NT2/D1 (cell line): ENCODE measurements at regions not wholly inside any gene's neighbourhood (a gene's known extent, or its start where the extent isn't known, plus 50 kb on each side); places are given as distances from the start of the nearest gene placed in this dataset.

Experiments
- DNase-seq: peaks from one replicate; pipeline ENCODE4 v3.0.0-alpha.2; 2011; ENCODE audit warnings: low read depth, low spot score
- H3K27me3 ChIP-seq: 2 replicates; pipeline ENCODE4 v1.6.0; 2011; ENCODE audit warnings: mild to moderate bottlenecking; ENCODE audit not compliant: insufficient read length, insufficient read depth
- H3K36me3 ChIP-seq: 2 replicates; pipeline ENCODE4 v1.6.1; 2011; ENCODE audit warnings: mild to moderate bottlenecking, low read length, mixed read lengths; ENCODE audit not compliant: insufficient read depth, insufficient read length
- H3K4me1 ChIP-seq: 2 replicates; pipeline ENCODE4 v1.5.1; 2011; ENCODE audit not compliant: insufficient read depth, insufficient read length
- H3K4me3 ChIP-seq: 2 replicates; pipeline ENCODE4 v1.5.1; 2011; ENCODE audit warnings: low read depth; ENCODE audit not compliant: insufficient read length
- H3K9ac ChIP-seq: 2 replicates; pipeline ENCODE4 v1.6.0; 2011; ENCODE audit warnings: low read depth; ENCODE audit not compliant: insufficient read length
- H3K9me3 ChIP-seq: 2 replicates; pipeline ENCODE4 v1.5.1; 2011; ENCODE audit warnings: mild to moderate bottlenecking, low read length; ENCODE audit not compliant: insufficient read depth
- SUZ12 ChIP-seq: IDR thresholded peaks from 2 replicates; pipeline ENCODE4 v1.6.1; 2011; ENCODE audit not compliant: insufficient read length, insufficient read depth; ENCODE audit errors: extremely low read depth
- YY1 ChIP-seq: IDR thresholded peaks from 2 replicates; pipeline ENCODE4 v1.6.1; 2011; ENCODE audit not compliant: insufficient read length, insufficient read depth
- ZNF274 ChIP-seq: IDR thresholded peaks from 2 replicates; pipeline ENCODE4 v1.6.1; 2011; ENCODE audit warnings: mild to moderate bottlenecking, low read depth, low read length

- H3K4me1 ChIP-seq = peaks cover 8% of the 10 kb centered on the region
- DNase-seq = no peak
- no peak overlapping the region for H3K9ac ChIP-seq
- no peaks in the 10 kb centered on the region for H3K9me3 ChIP-seq
- no peak overlapping the region for H3K4me3 ChIP-seq
- TF ChIP-seq YY1 (no peak), SUZ12 (no peak), ZNF274 (no peak)
- H3K27me3 ChIP-seq = no peaks in the 10 kb centered on the region
- H3K36me3 ChIP-seq = no peaks in the 10 kb centered on the region
Observed at GRCh38 chr21:39094847-39095579, 88.2 kb downstream of the PSMG1 start.

DNA sequence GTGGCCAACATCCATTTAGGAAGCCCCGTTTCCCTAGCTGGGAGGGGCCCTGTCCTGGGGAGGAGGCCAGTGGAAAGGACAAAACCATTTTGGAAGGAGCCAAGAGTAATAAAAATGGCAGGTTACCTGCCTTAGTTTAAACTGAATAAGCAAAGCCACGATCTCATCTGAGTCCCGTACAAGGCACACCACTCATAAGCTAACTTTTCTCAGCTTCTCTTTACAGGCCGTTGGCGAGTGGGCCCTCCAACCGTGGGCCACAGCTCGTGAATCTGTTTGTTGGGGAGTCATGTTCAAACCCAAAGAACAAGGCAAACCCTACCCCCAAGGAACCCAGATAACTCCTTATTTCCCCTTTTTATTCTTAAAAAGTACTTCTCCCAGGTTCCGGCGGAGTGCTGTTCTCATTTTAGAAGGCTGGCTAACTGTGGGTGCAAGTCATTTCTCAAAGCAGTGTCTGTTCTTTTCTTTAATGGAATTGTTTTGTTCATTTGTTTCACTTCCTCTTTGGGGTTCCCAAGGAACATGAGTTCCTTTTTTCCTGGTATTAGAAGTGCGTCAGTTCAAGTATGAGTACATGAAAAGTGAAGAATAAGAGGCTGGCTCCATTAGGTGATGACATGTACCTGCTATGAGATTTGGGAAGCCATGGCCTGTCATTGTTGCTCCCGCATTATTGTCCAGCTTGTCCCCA lies 89.0 kb downstream of the PSMG1 start:
- peaks cover 8% of the 10 kb centered on the region for H3K4me1 ChIP-seq
- TF ChIP-seq SUZ12 (no peak), YY1 (no peak), ZNF274 (no peak)
- H3K9me3 ChIP-seq = no peaks in the 10 kb centered on the region
- H3K9ac ChIP-seq = no peak overlapping the region
- no peaks in the 10 kb centered on the region for H3K27me3 ChIP-seq
- no peak for DNase-seq
- H3K36me3 ChIP-seq = no peaks in the 10 kb centered on the region
- H3K4me3 ChIP-seq = no peak overlapping the region

DNA sequence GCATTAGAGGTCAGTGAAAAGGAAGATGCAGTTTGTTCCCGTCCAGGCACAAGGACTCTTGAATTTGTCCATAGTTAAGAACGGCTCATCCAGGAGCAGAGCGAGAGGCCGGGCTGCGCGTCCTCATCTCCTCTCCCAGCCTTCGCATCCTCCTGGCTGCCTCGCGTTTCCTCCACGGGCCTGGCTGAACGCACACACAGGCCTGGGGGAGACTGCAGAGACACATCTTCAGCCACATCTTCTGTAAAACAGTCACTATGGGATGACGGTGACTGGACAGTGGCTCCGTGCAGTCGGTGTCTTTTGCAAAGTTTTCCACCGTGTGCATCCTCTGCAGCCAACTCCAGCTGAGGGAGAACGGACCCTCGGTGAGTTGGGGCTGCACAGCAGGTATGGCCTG lies 89.7 kb downstream of the PSMG1 start:
- H3K36me3 ChIP-seq = no peaks in the 10 kb centered on the region
- no peak overlapping the region for H3K4me3 ChIP-seq
- no peak for TF ChIP-seq ZNF274
- no peak for TF ChIP-seq YY1
- TF ChIP-seq SUZ12 = no peak
- no peak for DNase-seq
- H3K9ac ChIP-seq = no peak overlapping the region
- H3K4me1 ChIP-seq = peaks cover 8% of the 10 kb centered on the region
- H3K9me3 ChIP-seq = no peaks in the 10 kb centered on the region
- no peaks in the 10 kb centered on the region for H3K27me3 ChIP-seq

DNA sequence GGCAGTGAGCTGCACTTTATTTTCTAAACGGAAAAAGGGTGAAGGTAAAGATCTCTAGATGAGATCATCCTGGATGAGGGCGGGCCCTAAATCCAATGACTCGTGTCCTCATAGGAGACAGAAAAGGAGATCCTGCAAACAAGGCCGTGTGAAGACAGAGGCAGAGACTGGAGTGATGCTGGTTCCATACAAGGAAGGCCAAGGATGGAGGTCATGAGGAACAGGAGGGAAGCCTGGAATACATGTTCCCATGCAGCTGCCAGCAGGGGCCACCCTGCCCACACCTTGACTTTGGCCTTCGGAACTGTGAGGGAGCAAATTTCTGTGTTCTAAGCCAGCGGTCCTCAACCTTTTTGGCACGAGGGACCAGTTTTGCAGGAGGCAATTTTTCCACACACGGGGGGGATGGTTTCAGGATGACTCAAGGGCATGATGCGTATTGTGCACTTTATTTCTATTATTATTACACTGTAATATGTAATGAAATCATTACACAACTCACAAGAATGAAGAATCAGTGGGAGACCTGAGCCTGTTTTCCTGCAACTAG lies 94.3 kb downstream of the PSMG1 start:
- no peak for DNase-seq
- Histone ChIP-seq H3K4me3 (no peak overlapping the region), H3K36me3 (no peaks in the 10 kb centered on the region), H3K4me1 (peaks cover 6% of the 10 kb centered on the region), H3K9me3 (no peaks in the 10 kb centered on the region), H3K27me3 (no peaks in the 10 kb centered on the region), H3K9ac (no peak overlapping the region)
- no peak for TF ChIP-seq YY1
- TF ChIP-seq ZNF274 = no peak
- TF ChIP-seq SUZ12 = no peak

- H3K4me1 ChIP-seq = peaks cover 7% of the 10 kb centered on the region
- TF ChIP-seq YY1 (no peak), ZNF274 (no peak), SUZ12 (no peak)
- no peaks in the 10 kb centered on the region for H3K27me3 ChIP-seq
- H3K36me3 ChIP-seq = no peaks in the 10 kb centered on the region
- no peak overlapping the region for H3K9ac ChIP-seq
- no peak for DNase-seq
- no peak overlapping the region for H3K4me3 ChIP-seq
- H3K9me3 ChIP-seq = no peaks in the 10 kb centered on the region
Observed at GRCh38 chr21:39088031-39088370, 95.2 kb downstream of the PSMG1 start.

GRCh38 chr21:39087238-39088030 lies 95.8 kb downstream of the PSMG1 start:
- no peak overlapping the region for H3K4me3 ChIP-seq
- no peaks in the 10 kb centered on the region for H3K9me3 ChIP-seq
- no peaks in the 10 kb centered on the region for H3K27me3 ChIP-seq
- DNase-seq = no peak
- H3K9ac ChIP-seq = no peak overlapping the region
- H3K4me1 ChIP-seq = peaks cover 7% of the 10 kb centered on the region
- H3K36me3 ChIP-seq = no peaks in the 10 kb centered on the region
- TF ChIP-seq SUZ12 = no peak
- TF ChIP-seq YY1 = no peak
- no peak for TF ChIP-seq ZNF274

- DNase-seq = no peak
- H3K4me1 ChIP-seq = peaks cover 7% of the 10 kb centered on the region
- H3K9me3 ChIP-seq = no peaks in the 10 kb centered on the region
- no peak overlapping the region for H3K4me3 ChIP-seq
- no peaks in the 10 kb centered on the region for H3K36me3 ChIP-seq
- TF ChIP-seq SUZ12 (no peak), ZNF274 (no peak), YY1 (no peak)
- H3K9ac ChIP-seq = no peak overlapping the region
- H3K27me3 ChIP-seq = no peaks in the 10 kb centered on the region
Observed at GRCh38 chr21:39086547-39086946, 96.7 kb downstream of the PSMG1 start.
